ENCODE measurements at regions not wholly inside any gene's neighbourhood (a gene's known extent, or its start where the extent isn't known, plus 50 kb on each side); places are given as distances from the start of the nearest gene placed in this dataset.
"Not testable (repeated sequence)": the region's sequence is repeated elsewhere in the genome, so short reads cannot be mapped to it uniquely, and the experiment has no call there.

GRCh38 chr6:51321477-51321876, 502.8 kb downstream of the TFAP2B start:
- TF ChIP-seq, protein P1, sequence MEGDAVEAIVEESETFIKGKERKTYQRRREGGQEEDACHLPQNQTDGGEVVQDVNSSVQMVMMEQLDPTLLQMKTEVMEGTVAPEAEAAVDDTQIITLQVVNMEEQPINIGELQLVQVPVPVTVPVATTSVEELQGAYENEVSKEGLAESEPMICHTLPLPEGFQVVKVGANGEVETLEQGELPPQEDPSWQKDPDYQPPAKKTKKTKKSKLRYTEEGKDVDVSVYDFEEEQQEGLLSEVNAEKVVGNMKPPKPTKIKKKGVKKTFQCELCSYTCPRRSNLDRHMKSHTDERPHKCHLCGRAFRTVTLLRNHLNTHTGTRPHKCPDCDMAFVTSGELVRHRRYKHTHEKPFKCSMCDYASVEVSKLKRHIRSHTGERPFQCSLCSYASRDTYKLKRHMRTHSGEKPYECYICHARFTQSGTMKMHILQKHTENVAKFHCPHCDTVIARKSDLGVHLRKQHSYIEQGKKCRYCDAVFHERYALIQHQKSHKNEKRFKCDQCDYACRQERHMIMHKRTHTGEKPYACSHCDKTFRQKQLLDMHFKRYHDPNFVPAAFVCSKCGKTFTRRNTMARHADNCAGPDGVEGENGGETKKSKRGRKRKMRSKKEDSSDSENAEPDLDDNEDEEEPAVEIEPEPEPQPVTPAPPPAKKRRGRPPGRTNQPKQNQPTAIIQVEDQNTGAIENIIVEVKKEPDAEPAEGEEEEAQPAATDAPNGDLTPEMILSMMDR (conservative IDR thresholded peaks at IDR 0.05; ENCODE audit: low read depth in 2 of 2): not testable (repeated sequence)
- not testable (repeated sequence) for TF ChIP-seq EZH2 (IDR thresholded peaks at IDR 0.05; ENCODE audit: low read depth, unreplicated experiment); POLR2AphosphoS5 (IDR thresholded peaks at IDR 0.05; ENCODE audit: low read depth); STAT1 (IDR thresholded peaks at IDR 0.05; ENCODE audit: unreplicated experiment); ZNF331 (CRISPR knock-in tag; IDR thresholded peaks at IDR 0.05; ENCODE audit: low read depth)
- TF ChIP-seq, protein P2, sequence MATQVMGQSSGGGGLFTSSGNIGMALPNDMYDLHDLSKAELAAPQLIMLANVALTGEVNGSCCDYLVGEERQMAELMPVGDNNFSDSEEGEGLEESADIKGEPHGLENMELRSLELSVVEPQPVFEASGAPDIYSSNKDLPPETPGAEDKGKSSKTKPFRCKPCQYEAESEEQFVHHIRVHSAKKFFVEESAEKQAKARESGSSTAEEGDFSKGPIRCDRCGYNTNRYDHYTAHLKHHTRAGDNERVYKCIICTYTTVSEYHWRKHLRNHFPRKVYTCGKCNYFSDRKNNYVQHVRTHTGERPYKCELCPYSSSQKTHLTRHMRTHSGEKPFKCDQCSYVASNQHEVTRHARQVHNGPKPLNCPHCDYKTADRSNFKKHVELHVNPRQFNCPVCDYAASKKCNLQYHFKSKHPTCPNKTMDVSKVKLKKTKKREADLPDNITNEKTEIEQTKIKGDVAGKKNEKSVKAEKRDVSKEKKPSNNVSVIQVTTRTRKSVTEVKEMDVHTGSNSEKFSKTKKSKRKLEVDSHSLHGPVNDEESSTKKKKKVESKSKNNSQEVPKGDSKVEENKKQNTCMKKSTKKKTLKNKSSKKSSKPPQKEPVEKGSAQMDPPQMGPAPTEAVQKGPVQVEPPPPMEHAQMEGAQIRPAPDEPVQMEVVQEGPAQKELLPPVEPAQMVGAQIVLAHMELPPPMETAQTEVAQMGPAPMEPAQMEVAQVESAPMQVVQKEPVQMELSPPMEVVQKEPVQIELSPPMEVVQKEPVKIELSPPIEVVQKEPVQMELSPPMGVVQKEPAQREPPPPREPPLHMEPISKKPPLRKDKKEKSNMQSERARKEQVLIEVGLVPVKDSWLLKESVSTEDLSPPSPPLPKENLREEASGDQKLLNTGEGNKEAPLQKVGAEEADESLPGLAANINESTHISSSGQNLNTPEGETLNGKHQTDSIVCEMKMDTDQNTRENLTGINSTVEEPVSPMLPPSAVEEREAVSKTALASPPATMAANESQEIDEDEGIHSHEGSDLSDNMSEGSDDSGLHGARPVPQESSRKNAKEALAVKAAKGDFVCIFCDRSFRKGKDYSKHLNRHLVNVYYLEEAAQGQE (IDR thresholded peaks at IDR 0.05; ENCODE audit: unreplicated experiment): not testable (repeated sequence)
